Mucosa of gallbladder (tissue), 1 donor: ENCODE measurements at regions not wholly inside any gene's neighbourhood (a gene's known extent, or its start where the extent isn't known, plus 50 kb on each side); places are given as distances from the start of the nearest gene placed in this dataset.
"Not testable (repeated sequence)": the region's sequence is repeated elsewhere in the genome, so short reads cannot be mapped to it uniquely, and the experiment has no call there.

ENCODE experiments used
- DNase-seq: peaks from one replicate; pipeline ENCODE4 v3.0.0-alpha.2; 2020; ENCODE audit warnings: low spot score
- donor health status: DM: no; HTN: no; CAD: no.

DNA sequence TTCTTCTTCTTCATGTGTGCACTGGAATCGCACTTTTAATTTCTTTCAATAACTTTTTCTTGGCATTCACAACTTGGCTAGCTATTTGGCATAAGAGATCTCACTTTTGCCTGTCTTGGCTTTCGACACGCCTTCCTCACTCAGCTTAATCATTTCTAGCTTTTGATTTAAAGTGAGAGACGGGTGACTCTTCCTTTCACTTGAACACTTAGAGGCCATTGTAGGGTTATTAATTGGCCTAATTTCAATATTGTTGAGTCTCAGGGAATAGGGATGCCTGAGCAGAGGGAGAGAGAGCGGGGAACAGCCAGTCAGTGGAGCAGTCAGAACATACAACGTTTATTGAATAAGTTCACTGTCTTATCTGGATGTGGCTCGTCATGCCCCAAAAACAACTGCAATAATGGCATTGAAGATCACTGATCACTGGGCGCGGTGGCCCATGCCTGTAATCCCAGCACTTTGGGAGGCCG lies 200.3 kb downstream of the SEC14L1 start:
- no peak for DNase-seq

DNA sequence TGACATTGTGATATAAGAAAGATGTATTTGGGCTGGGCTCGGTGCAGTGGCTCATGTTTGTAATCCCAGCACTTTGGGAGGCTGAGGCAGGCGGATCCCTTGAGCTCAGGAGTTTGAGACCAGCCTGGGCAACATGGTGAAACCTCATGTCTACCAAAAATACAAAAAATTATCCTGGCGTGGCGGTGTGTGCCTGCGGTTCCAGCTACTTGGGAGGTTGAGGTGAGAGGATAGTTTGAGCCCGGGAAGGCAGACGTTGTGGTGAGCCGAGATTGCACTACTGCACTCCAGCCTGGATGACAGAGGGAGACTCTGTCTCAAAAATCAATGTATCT lies 201.9 kb downstream of the SEC14L1 start:
- DNase-seq = not testable (repeated sequence)

DNA sequence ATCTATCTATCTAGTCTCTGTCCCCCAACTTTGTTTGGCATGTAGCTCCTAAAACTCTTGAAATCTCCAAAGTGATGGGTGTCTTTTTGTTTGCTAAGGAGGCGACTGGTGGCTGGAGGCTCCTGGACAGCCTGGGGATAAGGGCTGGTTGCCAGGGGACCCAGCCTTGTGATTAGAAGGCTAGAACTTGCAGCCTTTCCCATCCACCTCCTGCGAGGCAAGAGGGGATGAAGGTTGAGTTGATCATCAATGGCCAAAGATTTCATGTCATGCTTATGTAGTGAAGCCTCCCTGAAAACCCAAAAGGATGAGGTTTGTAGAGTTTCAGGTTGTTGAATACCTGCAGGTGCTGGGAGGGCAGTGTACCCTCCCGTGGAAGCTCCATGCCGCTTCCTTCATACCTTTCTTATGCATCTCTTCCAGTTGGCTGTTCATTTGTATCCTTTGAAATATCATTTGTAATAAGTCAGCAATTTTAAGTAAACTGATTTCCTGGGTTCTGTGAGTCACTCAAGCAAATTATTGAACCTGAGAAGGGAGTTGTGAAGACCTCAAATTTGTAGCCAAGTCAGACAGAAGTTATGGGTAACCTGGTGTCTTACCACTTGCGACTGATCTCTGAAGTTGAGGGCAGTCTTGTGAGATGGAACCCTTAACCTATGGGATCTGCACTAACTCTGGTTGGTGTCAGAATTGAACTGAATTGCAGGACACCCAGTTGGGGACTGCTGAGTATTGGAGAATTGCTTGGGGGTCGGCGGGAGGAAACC lies 202.4 kb downstream of the SEC14L1 start:
- peak; percentile 7 for DNase-seq

DNA sequence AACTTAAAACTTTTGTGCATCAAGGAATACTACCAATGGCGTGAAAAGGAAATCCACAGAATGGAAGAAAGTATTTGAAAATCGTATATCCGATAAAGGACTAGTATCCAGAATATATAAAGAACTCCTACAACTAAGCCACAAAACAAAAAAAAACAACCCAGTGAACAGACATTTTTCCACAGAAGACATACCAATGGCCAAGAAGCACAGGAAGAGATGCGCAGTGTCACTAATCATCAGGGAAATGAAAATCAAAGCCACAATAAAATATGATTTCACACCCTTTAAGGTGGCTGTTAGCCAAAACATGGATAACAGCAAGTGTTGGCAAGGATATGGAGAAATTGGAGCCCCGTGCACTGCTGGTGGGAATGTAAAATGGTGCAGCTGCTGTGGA lies 203.3 kb downstream of the SEC14L1 start:
- no peak for DNase-seq

- peak; percentile 9 for DNase-seq
Observed at GRCh38 chr17:77345260-77345910, 204.6 kb downstream of the SEC14L1 start.

GRCh38 chr17:77346765-77347164 lies 206.0 kb downstream of the SEC14L1 start:
- DNase-seq = peak; percentile 7

GRCh38 chr17:77347544-77347943 lies 206.8 kb downstream of the SEC14L1 start:
- no peak for DNase-seq

- DNase-seq = peak; percentile 33
Observed at GRCh38 chr17:77349976-77350830, 209.4 kb downstream of the SEC14L1 start.

GRCh38 chr17:77352441-77352840 lies 211.7 kb downstream of the SEC14L1 start:
- DNase-seq = peak; percentile 7

GRCh38 chr17:77352996-77353395 lies 212.2 kb downstream of the SEC14L1 start:
- peak; percentile 3 for DNase-seq

- DNase-seq = peak; percentile 9
Observed at GRCh38 chr17:77353684-77354419, 213.1 kb downstream of the SEC14L1 start.

GRCh38 chr17:77354420-77354669 lies 213.6 kb downstream of the SEC14L1 start:
- no peak for DNase-seq

- peak; percentile 80 for DNase-seq
Observed at GRCh38 chr17:77354670-77355455, 214.1 kb downstream of the SEC14L1 start.

- DNase-seq = peak; percentile 10
Observed at GRCh38 chr17:77356109-77356689, 215.4 kb downstream of the SEC14L1 start.

DNA sequence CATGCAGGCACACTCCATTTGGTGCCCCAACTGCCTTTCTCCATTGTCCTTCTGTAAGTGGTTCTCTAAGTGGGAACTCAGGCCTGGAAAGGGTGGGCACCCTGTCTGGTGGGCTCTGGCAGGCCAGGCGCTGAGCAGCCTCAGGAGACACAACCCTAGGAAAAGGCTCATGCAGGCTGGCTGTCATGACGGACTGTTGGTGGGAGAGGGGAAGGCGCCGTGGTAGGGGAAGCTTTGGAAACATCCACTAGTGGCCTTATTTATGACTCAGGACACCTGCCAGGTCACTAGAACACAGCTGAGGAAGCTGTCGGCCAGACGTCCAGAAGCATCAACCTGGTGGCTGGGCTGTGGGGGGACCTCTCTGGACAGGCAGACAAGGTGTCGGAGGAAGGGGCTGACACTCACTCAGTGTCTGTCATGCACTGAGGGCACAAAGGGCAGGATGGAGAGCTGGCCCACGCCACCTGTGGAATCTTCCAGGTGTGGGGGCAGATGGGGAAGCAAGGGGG lies 216.0 kb downstream of the SEC14L1 start:
- DNase-seq = peak; percentile 11

DNA sequence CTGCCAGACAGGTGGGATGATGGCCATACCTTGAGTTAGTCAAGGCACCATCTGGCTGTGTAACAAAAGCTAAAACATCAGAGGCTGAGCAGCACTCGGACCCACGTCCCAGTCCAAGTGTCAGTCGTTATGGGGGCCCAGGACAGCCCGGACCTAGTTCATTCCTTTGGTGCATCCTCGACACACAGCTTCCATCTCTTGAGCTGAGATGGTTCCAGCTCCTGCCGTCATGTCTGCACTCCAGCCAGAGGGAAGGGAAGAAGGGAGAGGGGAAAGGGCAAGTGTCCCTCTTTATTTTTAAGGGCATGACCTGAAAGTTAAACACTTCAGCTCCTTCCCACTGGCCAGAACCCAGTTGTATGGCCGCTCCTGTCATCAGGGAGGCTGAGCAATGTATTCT lies 218.0 kb downstream of the SEC14L1 start:
- DNase-seq = no peak

DNA sequence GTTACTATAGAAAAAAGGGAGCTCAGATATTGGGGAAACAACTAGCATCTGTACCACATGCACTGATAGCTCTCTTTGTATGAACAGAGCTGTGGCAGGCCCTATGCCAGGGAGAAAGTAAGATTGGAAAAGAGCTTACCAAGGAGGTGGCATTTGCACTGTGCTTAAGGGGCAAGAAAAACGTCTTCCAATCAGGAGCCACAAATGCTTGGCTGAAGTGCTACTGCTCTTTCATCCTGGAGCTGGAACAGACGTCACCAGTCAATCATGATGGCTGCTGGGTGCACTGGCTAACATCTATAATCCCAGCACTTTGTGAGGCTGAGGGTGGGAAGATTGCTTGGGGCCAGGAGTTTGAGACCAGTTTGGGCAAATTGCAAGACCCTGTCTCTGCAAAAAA lies 218.5 kb downstream of the SEC14L1 start:
- DNase-seq = no peak

GRCh38 chr17:77361986-77362620 lies 221.3 kb downstream of the SEC14L1 start:
- DNase-seq = no peak

GRCh38 chr17:77363821-77364361 lies 223.1 kb downstream of the SEC14L1 start:
- no peak for DNase-seq

DNA sequence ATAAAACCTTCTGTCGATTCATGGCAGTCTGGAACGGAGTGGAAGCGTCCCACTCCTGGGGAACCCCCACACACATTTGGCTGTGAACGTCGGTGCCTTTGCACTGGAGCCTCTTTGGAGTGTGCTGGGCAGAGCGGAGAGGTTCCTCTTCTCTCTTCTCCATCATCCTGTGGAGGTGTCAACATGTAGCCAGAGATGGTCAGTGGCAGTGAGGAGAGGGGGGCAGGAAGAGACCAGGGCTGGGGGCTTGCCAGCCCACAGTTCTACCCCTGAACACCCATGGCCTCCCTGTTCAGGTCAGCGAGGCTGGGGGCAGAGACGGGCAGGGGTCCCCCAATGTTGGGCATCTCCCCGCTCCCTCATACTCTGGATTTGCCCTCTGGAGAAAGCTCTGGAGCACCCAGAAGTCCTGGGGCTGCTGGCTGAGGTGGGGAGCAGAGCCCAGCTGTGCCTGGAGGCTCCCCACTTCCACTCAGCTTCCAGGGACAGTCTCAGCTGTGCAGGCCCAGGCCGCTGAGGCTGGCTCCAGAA lies 223.7 kb downstream of the SEC14L1 start:
- DNase-seq = no peak
